ENCODE measurements at regions not wholly inside any gene's neighbourhood (a gene's known extent, or its start where the extent isn't known, plus 50 kb on each side); places are given as distances from the start of the nearest gene placed in this dataset.

GRCh38 chr6:156376091-156376490, 401.1 kb upstream of the ARID1B start:
- no peak for DNase-seq (ENCODE audit: low spot score)

DNA sequence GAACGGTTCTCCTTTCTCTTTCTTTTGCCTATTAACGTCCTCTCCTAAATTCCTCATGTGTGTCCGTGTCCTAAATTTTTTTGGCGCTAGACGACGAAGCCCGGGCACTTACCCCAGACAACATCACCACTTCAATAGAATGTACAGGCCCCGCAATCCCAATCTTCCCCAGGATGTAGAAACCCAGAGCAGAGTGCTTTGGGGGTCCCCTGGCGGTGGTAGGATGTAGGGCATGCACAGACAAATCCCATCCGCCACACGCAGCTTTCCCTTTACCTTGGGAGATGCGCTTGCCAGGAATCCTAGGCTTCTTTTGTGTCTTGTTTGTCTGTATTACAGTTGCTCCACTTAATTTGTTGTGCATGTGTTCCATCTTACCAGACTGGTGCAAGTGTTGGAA, 417.3 kb upstream of the ARID1B start:
- DNase-seq (ENCODE audit: low spot score), result no peak

DNA sequence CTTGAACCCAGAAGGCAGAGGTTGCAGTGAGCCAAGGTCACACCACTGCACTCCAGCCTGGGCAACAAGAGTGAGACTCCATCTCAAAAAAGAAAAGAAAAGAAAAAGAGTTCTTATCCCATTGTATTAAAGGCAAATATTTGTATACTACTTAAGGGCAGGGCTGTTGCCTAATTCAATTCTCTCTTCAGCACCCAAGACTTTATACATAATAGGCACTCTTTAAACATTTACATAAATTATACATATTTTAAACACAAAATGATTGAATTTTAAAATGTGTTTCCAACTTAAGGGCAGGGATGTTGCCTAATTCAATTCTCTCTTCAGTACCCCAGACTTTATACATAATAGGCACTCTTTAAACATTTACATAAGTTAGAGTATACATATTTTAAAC, 424.3 kb upstream of the ARID1B start:
- no peak for DNase-seq (ENCODE audit: low spot score)

DNA sequence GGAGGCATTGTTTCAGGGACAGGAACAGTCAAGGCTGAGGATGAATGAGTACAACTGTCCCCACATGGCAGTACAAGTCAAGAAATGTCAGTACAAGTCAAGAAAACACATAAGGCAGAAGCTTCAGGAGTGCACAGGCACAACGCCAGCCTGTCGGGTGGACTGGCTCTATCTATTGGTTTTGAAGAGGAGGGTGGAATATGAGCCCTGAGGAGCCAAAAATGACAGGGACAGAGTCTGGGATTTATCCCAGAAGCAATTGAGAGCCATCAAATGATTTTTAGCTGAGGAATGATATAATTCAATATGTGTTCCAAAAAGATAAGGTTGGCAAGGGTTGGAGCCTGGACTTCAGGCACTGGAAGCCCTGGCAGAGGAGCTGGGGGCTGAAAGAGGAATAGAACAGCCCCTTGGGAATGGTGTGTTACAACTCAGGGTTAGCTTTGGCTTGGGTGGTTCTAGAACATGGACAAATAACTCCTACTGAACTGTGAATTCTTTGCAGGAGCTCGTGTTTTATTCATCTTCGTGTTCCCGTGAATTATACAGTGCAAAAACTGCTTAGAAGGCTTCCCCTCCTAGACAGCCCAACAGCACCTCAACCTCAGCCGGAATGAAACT, 425.7 kb upstream of the ARID1B start:
- no peak for DNase-seq (ENCODE audit: low spot score)

DNA sequence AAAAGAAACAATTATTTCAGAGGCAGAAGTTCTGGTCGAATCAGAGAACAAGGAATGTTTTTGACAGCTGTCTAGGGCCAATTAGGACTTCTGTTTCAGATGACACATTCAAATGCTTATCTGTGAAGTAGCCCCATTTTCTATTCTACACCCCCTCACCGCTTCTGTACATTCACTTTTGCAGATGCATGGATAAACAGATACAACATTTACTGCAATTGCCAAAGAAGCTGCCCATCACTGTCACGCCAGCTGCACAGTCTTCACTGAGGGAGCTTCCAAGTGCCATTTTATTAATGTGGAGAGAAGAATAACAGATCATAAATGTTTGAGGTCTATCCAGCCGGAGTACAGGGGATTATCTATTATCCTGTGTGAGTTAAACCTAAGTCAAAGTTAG, 426.8 kb upstream of the ARID1B start:
- no peak for DNase-seq (ENCODE audit: low spot score)

- DNase-seq (ENCODE audit: low spot score), result no peak
Measured at GRCh38 chr6:156348849-156349248, 428.3 kb upstream of the ARID1B start.

DNA sequence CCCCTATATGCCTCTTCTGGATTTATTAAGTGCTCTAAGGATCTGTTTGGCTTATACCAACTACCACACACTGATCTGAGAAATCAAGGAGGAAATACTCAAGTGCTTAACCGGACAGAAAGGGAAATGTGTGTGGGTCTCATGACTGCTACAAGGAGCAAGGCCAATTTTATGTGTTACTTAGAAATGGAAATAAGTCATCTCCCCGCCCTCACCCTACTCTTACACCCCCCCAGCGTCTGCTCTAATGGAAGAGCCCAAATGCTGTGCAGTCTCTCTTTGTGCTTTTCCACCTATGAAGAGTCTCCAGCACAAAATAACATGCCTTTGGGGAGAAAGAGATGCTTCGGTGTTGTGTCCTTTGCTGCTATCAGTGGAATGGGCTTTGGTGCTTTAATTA, 428.8 kb upstream of the ARID1B start:
- DNase-seq (ENCODE audit: low spot score), result no peak

DNA sequence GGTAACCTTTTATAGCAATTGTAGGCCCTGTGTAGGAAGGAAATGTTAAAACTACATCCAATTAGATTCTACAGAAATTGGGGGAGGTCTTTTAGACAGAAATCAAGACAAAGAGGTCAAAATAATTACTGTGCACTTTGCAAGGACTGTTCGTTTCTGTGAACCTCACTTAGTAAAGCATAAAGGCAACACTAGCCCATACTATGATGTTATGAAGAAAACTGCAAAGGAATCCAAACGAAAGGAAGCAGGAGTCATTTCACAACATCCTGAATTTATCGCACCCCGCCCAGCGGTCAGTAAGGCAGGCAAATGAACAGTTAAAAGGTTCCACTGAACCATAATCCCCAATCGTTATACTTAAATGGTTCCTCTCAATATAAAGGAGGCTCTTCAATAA, 429.5 kb upstream of the ARID1B start:
- DNase-seq (ENCODE audit: low spot score), result no peak

GRCh38 chr6:156347246-156347645, 429.9 kb upstream of the ARID1B start:
- DNase-seq (ENCODE audit: low spot score), result no peak

DNA sequence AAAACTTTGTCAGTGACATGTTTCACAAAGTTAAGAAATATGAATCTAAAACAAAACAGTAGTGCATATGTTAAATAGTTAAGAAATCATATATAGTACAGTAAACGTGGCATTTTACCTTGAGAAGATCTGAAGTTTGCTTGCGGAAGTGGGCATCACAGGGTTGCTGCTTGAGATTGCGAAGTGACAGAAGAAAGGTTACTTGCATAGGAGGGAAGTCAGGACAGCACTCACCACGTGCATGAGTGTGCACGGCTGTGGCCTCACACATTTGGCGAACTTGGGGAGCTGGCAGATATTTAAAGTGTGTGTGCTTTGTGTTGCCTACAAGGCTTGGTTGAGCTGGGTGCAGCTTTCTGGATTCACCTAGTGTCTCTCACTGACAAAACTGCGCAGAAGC, 431.5 kb upstream of the ARID1B start:
- DNase-seq (ENCODE audit: low spot score), result no peak

DNA sequence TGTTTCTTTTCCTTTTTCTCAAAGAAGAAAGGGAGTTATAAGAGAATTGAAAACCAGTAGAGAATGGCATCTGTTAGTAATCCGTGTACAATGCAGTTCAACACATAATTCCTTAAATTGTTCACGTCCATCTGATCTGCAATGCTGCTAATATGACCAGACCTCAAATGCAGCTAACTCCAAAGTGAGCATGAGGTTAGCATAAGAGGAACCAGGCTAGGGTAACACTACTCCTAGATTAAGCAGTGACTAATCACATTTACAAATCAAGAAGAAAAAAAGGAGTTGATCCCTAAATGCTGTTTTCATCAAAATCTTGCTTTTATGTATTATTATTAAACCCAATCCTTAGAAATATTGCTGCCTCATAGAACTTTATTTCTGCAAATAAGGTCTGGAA, 432.7 kb upstream of the ARID1B start:
- no peak for DNase-seq (ENCODE audit: low spot score)

DNA sequence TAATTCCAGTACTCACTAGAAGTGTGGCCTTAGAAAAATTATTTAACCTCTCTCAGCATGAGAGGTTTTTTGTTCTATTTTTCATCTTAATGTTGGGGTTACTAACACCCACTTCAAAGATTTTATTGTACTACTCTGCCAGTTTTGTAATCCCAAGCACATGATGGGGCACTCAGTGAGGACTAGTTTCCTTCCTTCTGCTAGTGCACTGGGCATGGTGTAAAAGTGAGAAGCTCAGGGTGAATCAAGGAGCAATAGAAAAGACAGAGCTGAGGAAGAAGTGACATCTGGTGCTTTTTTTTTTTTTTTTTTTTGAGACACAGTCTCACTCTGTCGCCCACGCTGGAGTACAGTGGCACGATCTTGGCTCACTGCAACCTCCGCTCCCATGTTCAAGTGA, 439.4 kb upstream of the ARID1B start:
- DNase-seq (ENCODE audit: low spot score), result no peak

DNA sequence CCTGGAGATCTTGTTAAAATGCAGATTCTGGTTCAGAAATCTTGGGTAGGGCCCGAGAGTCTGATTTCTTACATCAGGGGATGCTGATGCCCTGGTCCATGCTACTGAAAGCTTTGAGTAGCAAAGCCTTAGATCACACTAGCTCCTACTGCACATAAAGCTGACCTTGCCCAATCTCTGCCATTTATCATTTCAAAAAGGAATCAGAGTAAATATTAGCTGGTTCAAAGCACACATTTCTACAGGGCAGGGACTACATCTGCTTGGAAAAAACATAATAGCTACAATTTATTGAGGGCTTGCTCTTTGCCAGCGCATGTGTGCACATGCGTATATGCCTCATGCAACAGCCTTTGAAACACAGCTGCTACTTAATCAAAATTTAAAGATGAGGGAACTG, 440.4 kb upstream of the ARID1B start:
- no peak for DNase-seq (ENCODE audit: low spot score)

- DNase-seq (ENCODE audit: low spot score), result no peak
Measured at GRCh38 chr6:156336089-156336488, 441.1 kb upstream of the ARID1B start.

- DNase-seq (ENCODE audit: low spot score), result no peak
Measured at GRCh38 chr6:156334966-156335365, 442.2 kb upstream of the ARID1B start.

- no peak for DNase-seq (ENCODE audit: low spot score)
Measured at GRCh38 chr6:156319707-156320106, 457.5 kb upstream of the ARID1B start.

GRCh38 chr6:156316583-156317125, 460.5 kb upstream of the ARID1B start:
- DNase-seq (ENCODE audit: low spot score), result no peak

DNA sequence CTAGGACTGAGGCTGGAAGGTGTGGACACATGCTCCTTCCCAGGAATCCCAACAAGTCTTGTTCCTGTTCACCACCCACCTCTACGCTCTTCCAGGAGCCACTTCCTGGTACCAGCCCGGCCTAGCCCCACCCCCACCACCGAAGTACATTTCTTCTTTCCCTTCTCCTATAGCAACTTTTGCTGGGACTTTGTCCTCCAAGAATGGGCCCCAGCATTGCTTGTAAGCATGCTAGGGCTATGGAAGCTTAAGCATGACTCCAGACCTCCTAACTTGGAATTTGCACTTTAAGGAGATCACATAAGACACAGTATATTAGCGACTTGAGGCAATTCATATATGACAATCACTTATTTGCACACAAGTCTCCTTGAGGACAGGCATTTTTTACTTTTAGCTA, 462.0 kb upstream of the ARID1B start:
- DNase-seq (ENCODE audit: low spot score), result no peak

DNA sequence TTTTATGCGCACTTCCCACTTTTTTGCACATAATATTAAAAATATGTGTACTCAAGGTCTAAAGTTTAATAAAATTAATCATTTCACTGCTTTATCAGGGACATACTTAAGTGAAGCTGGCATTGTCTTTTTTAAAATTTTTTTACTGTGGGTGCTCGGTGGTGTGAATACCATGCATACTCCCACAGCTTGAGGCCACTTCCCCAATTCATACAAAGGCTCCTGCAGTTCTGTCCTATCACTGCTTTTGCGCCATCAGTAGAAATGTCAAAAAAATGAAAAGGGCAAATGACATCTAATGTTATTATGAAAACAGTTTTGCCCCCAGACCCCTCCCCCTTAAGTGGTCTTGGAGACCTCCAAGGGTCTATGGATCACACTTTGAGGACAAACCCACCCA, 464.1 kb upstream of the ARID1B start:
- DNase-seq (ENCODE audit: low spot score), result no peak

DNA sequence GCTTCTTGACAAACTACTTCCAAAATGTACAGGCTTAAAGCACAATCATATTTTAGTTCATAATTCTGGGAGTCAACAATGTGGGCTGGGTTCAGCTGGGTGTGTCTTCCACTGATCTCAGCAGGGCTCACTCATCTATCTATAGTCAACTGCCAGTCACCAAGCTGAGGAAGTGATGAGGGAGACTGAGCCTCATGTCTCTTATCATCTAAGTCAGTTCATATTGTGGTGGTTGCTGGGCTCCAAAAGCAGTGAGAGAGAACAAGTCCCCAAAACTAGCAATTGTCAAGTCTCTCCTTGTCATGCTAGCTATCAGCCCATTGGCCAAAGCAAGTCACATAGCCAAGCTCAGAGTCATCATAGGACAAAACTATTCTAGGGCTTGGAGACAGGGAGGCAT, 465.9 kb upstream of the ARID1B start:
- DNase-seq (ENCODE audit: low spot score), result no peak

GRCh38 chr6:156310701-156311100, 466.5 kb upstream of the ARID1B start:
- DNase-seq (ENCODE audit: low spot score), result no peak

DNA sequence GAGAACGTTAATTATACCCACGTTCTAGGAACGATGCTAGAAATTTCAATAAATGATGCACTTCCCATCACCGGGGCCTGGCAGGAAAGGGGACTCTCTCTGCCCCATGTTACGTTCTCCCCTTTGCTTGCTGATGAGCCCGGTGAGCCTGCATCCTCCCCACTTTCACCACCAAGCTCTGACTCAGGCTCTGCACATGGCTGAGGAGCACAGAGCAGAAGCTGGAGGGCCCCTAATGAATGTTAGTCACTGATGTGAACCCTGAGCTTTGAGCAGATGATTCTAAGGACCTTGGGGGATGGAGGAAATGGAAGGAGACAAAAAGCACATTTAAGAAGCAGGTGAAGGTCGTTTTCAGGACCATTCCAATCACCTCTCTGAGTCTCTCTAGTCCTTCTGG, 468.2 kb upstream of the ARID1B start:
- DNase-seq (ENCODE audit: low spot score), result no peak

- no peak for DNase-seq (ENCODE audit: low spot score)
Measured at GRCh38 chr6:156308604-156309003, 468.6 kb upstream of the ARID1B start.

DNA sequence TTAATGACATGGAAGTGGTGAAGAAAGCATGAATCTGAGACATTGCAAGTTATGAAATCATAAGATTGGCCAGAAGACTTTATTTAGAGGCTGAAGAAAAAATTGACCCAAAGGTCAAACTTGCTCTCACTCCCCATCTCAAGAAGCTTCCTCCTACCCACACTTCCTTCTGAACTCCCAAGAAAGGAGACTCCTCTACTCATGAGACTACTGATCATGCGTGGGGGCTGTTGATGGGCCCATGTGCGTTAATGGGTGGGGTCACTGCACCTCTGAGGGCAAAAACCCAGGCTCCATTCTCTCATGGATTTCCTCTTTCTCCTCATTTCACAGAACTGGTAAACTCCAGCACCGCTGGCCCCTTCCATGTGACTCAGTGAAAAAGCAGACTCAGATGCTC, 470.6 kb upstream of the ARID1B start:
- no peak for DNase-seq (ENCODE audit: low spot score)

- no peak for DNase-seq (ENCODE audit: low spot score)
Measured at GRCh38 chr6:156283091-156283490, 494.1 kb upstream of the ARID1B start.
